ENCODE measurements at regions not wholly inside any gene's neighbourhood (a gene's known extent, or its start where the extent isn't known, plus 50 kb on each side); places are given as distances from the start of the nearest gene placed in this dataset.

GRCh38 chr4:79048878-79049277 lies 109.6 kb upstream of the PAQR3 start:
- H3K4me3 Mint-ChIP-seq: no peak overlapping the region
- Histone ChIP-seq H4K20me1 (ENCODE audit: control insufficient read depth, insufficient read depth, low read length, poor library complexity, severe bottlenecking) (no peaks in the 10 kb centered on the region), H3K36me3 (replicated peaks in 1 of 2; ENCODE audit: control extremely low read depth in 1 of 2, control insufficient read depth in 1 of 2, extremely low read depth in 1 of 2, insufficient read depth in 2 of 2, low read length in 1 of 2) (no peaks in the 10 kb centered on the region), H3K79me2 (ENCODE audit: control insufficient read depth, insufficient read depth, low read length) (no peaks in the 10 kb centered on the region), H3K4me1 (ENCODE audit: control insufficient read depth in 2 of 2, insufficient read depth in 2 of 2, low read length in 2 of 2) (no peaks in the 10 kb centered on the region), H3K27me3 (replicated peaks in 1 of 4; ENCODE audit: control extremely low read depth in 1 of 4, control insufficient read depth in 3 of 4, insufficient read depth in 4 of 4, low read length in 3 of 4) (no peaks in the 10 kb centered on the region), H3K9me3 (ENCODE audit: control extremely low read depth in 1 of 3, control insufficient read depth in 2 of 3, insufficient read depth in 1 of 3, low read length in 2 of 3) (peaks cover 0 to 4% (median 0%) of the 10 kb centered on the region in 3 donors), H3K27ac (ENCODE audit: low read length in 2 of 2) (no peak overlapping the region), H3K9ac (ENCODE audit: low read length) (no peak overlapping the region), H3K4me2 (replicated peaks; ENCODE audit: low read depth, low read length, poor library complexity, severe bottlenecking) (no peak overlapping the region), H2AFZ (ENCODE audit: insufficient read depth, low read depth, low read length, poor library complexity, severe bottlenecking) (no peak overlapping the region), H3K4me3 (ENCODE audit: control extremely low read depth in 1 of 5, extremely low read depth in 1 of 5, insufficient read depth in 1 of 5, low read depth in 2 of 5, low read length in 4 of 5) (no peak overlapping the region)
- H3K27me3 Mint-ChIP-seq: peaks cover 11% of the 10 kb centered on the region
- H3K9me3 Mint-ChIP-seq (ENCODE audit: insufficient read depth): no peaks in the 10 kb centered on the region
- H3K4me1 Mint-ChIP-seq: no peaks in the 10 kb centered on the region
- ChIA-PET CTCF (no interaction called here), POLR2A (no interaction called here)
- WGBS (ENCODE audit: insufficient coverage): 100% methylated on average over 2 of the region's 4 CpGs
- TF ChIP-seq EZH2 (IDR thresholded peaks at IDR 0.05; ENCODE audit: borderline replicate concordance, insufficient read depth, low read depth, low read length, poor library complexity, severe bottlenecking): no peak
- TF ChIP-seq, protein P1, sequence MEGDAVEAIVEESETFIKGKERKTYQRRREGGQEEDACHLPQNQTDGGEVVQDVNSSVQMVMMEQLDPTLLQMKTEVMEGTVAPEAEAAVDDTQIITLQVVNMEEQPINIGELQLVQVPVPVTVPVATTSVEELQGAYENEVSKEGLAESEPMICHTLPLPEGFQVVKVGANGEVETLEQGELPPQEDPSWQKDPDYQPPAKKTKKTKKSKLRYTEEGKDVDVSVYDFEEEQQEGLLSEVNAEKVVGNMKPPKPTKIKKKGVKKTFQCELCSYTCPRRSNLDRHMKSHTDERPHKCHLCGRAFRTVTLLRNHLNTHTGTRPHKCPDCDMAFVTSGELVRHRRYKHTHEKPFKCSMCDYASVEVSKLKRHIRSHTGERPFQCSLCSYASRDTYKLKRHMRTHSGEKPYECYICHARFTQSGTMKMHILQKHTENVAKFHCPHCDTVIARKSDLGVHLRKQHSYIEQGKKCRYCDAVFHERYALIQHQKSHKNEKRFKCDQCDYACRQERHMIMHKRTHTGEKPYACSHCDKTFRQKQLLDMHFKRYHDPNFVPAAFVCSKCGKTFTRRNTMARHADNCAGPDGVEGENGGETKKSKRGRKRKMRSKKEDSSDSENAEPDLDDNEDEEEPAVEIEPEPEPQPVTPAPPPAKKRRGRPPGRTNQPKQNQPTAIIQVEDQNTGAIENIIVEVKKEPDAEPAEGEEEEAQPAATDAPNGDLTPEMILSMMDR (IDR thresholded peaks at IDR 0.05): no peak
- DNase-seq (no peak), ATAC-seq (ENCODE audit: low read depth) (no peak)
- no peak overlapping the region for H3K27ac Mint-ChIP-seq
- intact Hi-C loops (cut with micrococcal nuclease): no loop called here

GRCh38 chr4:79047316-79047715 lies 108.1 kb upstream of the PAQR3 start:
- Histone ChIP-seq H3K27ac (ENCODE audit: low read length in 2 of 2) (no peak overlapping the region), H3K4me2 (replicated peaks; ENCODE audit: low read depth, low read length, poor library complexity, severe bottlenecking) (no peak overlapping the region), H2AFZ (ENCODE audit: insufficient read depth, low read depth, low read length, poor library complexity, severe bottlenecking) (no peak overlapping the region), H3K9ac (ENCODE audit: low read length) (no peak overlapping the region), H3K9me3 (ENCODE audit: control extremely low read depth in 1 of 3, control insufficient read depth in 2 of 3, insufficient read depth in 1 of 3, low read length in 2 of 3) (peaks cover 0 to 4% (median 0%) of the 10 kb centered on the region in 3 donors), H3K4me1 (ENCODE audit: control insufficient read depth in 2 of 2, insufficient read depth in 2 of 2, low read length in 2 of 2) (no peaks in the 10 kb centered on the region), H4K20me1 (ENCODE audit: control insufficient read depth, insufficient read depth, low read length, poor library complexity, severe bottlenecking) (no peaks in the 10 kb centered on the region), H3K27me3 (replicated peaks in 1 of 4; ENCODE audit: control extremely low read depth in 1 of 4, control insufficient read depth in 3 of 4, insufficient read depth in 4 of 4, low read length in 3 of 4) (no peaks in the 10 kb centered on the region), H3K36me3 (replicated peaks in 1 of 2; ENCODE audit: control extremely low read depth in 1 of 2, control insufficient read depth in 1 of 2, extremely low read depth in 1 of 2, insufficient read depth in 2 of 2, low read length in 1 of 2) (no peaks in the 10 kb centered on the region), H3K79me2 (ENCODE audit: control insufficient read depth, insufficient read depth, low read length) (no peaks in the 10 kb centered on the region), H3K4me3 (ENCODE audit: control extremely low read depth in 1 of 5, extremely low read depth in 1 of 5, insufficient read depth in 1 of 5, low read depth in 2 of 5, low read length in 4 of 5) (no peak overlapping the region)
- Mint-ChIP-seq H3K27ac (no peak overlapping the region), H3K9me3 (ENCODE audit: insufficient read depth) (no peaks in the 10 kb centered on the region), H3K27me3 (peaks cover 6% of the 10 kb centered on the region), H3K4me1 (no peaks in the 10 kb centered on the region), H3K4me3 (no peak overlapping the region)
- intact Hi-C loops (cut with micrococcal nuclease): no loop called here
- ChIA-PET CTCF (no interaction called here), POLR2A (no interaction called here)
- ATAC-seq (ENCODE audit: low read depth) (no peak), DNase-seq (no peak)
- TF ChIP-seq, protein P1 (IDR thresholded peaks at IDR 0.05): no peak
- no peak for TF ChIP-seq EZH2 (IDR thresholded peaks at IDR 0.05; ENCODE audit: borderline replicate concordance, insufficient read depth, low read depth, low read length, poor library complexity, severe bottlenecking)
- WGBS (ENCODE audit: insufficient coverage): no CpG with 5 or more reads among the region's 1 CpG
